Coronary artery (tissue), 2 donors: ENCODE measurements at regions not wholly inside any gene's neighbourhood (a gene's known extent, or its start where the extent isn't known, plus 50 kb on each side); places are given as distances from the start of the nearest gene placed in this dataset.

Source experiments
- DNase-seq: peaks from one replicate; pipeline ENCODE4 v3.0.0-alpha.2; 2017; ENCODE audit warnings: low spot score
- H3K27ac ChIP-seq, 2 donors: fragments of 200-600 bp; sonication (generic); one replicate each; pipeline ENCODE4 v1.5.1; 2016 to 2019
- H3K4me3 ChIP-seq: fragments of 200-600 bp; sonication (generic); 2 replicates; pipeline ENCODE4 v1.5.1; 2016; ENCODE audit warnings: mild to moderate bottlenecking, moderate library complexity
- CTCF ChIP-seq: fragments of 200-600 bp; sonication (generic); IDR thresholded peaks from one replicate; pipeline ENCODE4 v1.5.1; 2019; ENCODE audit warnings: antibody characterized with exemption

DNA sequence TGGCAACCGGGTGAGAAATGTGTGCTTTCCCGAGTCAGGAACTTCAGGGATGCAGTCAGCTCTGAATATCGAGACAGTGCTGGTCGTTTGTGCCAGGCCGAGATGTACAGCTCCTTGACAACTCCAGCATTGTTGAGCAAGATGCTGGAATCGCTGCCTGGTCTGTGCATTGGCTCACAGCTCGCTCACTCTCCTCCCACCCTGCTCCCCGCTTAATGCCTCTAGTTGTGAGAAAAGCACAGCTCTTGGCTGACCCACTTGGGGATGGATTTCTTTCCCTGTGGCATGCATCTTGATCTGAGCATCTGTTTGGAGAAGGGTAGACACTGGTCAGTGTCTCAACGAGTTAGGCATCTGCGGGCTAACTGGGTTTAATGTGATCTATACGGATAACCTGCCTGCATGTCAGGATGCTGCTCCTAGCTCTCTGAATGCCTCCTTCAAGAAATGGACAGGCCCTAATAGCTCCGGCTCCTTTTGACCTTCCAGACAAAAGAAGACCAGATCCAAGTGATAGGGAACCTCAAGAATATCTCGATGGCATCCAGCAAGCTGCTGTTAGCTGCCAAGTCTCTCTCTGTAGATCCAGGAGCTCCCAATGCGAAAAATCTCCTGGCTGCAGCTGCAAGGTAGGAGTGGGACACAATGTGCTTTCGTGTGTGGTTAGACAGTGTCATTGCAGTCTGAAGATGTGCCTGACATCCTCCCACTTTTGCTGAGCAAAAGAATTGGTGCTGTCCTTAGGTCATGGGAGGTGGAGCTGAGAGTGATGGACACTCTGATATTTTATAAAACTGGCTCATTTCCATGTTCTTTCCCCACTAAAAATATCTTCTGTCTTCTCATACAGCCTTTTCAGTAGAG lies 302.2 kb upstream of the TPM1 start:
- Histone ChIP-seq H3K27ac (no peak overlapping the region), H3K4me3 (no peak overlapping the region)
- no peak for TF ChIP-seq CTCF
- no peak for DNase-seq

DNA sequence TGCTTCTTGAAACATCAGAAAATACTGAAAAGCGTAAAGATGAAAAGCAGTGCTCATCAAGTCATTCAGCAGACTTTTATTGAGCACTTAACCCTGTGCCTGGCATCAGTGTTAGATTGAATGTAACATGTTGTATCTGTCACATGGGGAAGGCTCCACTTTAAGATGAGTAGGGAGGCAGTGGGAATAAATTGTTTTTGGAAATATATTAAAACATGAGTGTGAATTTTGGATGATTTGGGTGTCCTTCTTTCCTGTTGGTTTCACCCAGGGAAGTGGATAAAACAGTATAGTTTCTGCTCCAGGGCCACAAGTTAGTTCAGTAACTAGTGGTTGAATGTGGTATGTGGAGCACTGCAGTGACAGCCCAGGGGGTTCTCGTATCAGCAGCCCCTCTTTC lies 301.4 kb upstream of the TPM1 start:
- TF ChIP-seq CTCF, result no peak
- no peak overlapping the region for H3K4me3 ChIP-seq
- H3K27ac ChIP-seq, result no peak overlapping the region
- no peak for DNase-seq

- peak; percentile 80 for TF ChIP-seq CTCF
- no peak overlapping the region for H3K4me3 ChIP-seq
- peak overlapping the region; percentile 40 to 55 for H3K27ac ChIP-seq
- peak; percentile 88 for DNase-seq
These were observed 300.0 kb upstream of the TPM1 start for GRCh38 chr15:62742409-62743171.

- no peak for DNase-seq
- H3K27ac ChIP-seq, result no peak overlapping the region
- no peak overlapping the region for H3K4me3 ChIP-seq
- no peak for TF ChIP-seq CTCF
These were observed 296.8 kb upstream of the TPM1 start for GRCh38 chr15:62745621-62746225.

DNA sequence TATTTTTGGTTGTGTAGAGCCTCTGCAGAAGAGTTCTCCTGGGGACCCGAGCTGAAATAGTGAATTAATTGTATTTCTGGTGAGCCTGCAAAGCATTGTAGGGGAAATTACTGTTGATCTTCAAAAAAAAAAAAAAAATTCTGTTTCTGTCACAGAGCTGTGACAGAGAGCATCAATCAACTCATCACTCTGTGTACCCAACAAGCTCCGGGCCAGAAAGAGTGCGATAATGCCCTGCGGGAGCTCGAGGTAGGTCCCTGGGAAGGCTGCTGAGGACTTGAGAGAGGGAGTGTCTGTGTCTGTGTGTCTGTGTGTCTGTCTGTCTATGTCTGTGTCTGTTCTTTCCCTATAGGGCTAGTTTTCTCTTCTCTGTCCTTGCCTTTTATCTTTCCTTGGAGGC lies 294.4 kb upstream of the TPM1 start:
- H3K4me3 ChIP-seq, result no peak overlapping the region
- TF ChIP-seq CTCF, result no peak
- H3K27ac ChIP-seq, result no peak overlapping the region
- no peak for DNase-seq

GRCh38 chr15:62749036-62749815 lies 293.3 kb upstream of the TPM1 start:
- no peak overlapping the region for H3K27ac ChIP-seq
- no peak for DNase-seq
- no peak overlapping the region for H3K4me3 ChIP-seq
- no peak for TF ChIP-seq CTCF
